Left lung (tissue), 4 donors: ENCODE measurements at regions not wholly inside any gene's neighbourhood (a gene's known extent, or its start where the extent isn't known, plus 50 kb on each side); places are given as distances from the start of the nearest gene placed in this dataset.

ENCODE experiments used
- ATAC-seq: fragments of 200-7000 bp; cut with Tn5 transposase; one replicate; pipeline ENCODE4 v1.9.1; 2020; ENCODE audit warnings: moderate library complexity
- DNase-seq, 4 donors: peaks; one replicate each; pipeline ENCODE4 v3.0.0-alpha.2; 2013 to 2020
- H3K27ac ChIP-seq, 2 donors: fragments of 200-600 bp; sonication (generic) in 1 of 2; one replicate each; pipeline versions ENCODE4 v1.5.0 to v1.8.0; 2020 to 2021
- H3K27me3 ChIP-seq, 2 donors: fragments of 200-600 bp; sonication (generic) in 1 of 2; one replicate each; pipeline versions ENCODE4 v1.5.0 to v1.8.0; 2020 to 2021
- H3K36me3 ChIP-seq, 2 donors: fragments of 200-600 bp; sonication (generic) in 1 of 2; one replicate each; pipeline versions ENCODE4 v1.5.0 to v1.8.0; 2020 to 2021
- H3K4me1 ChIP-seq, 2 donors: fragments of 200-600 bp; one replicate each; pipeline ENCODE4 v1.8.0; 2021
- H3K4me3 ChIP-seq, 2 donors: fragments of 200-600 bp; sonication (generic) in 1 of 2; one replicate each; pipeline versions ENCODE4 v1.5.0 to v1.8.0; 2020 to 2021; ENCODE audit warnings: mild to moderate bottlenecking in 1 of 2
- H3K9me3 ChIP-seq, 2 donors: fragments of 200-600 bp; sonication (generic) in 1 of 2; one replicate each; pipeline versions ENCODE4 v1.5.0 to v1.8.0; 2020 to 2021
- CTCF ChIP-seq, 2 donors: fragments of 200-600 bp; sonication (generic) in 1 of 2; IDR thresholded peaks; one replicate each; pipeline versions ENCODE4 v1.5.0 to v1.8.0; 2021; ENCODE audit warnings: antibody characterized with exemption in 2 of 2
- intact Hi-C, 2 donors: fragments of 100-400 bp; cut with DNase I; formaldehyde crosslinking; loops; one replicate each; pipeline versions ENCODE4 v1.11.2 to v1.14.2; 2022
- donor health status: DM: no; HTN: yes; CAD: no.
- donor health status: DM: no; HTN: no; CAD: no.

GRCh38 chr5:74094782-74095108, 468.7 kb downstream of the ARHGEF28 start:
- H3K36me3 ChIP-seq = no peaks in the 10 kb centered on the region
- no peak overlapping the region for H3K27ac ChIP-seq
- no peak overlapping the region for H3K4me3 ChIP-seq
- ATAC-seq (no peak), DNase-seq (no peak)
- H3K27me3 ChIP-seq = no peaks in the 10 kb centered on the region
- no peak for TF ChIP-seq CTCF (IDR thresholded peaks at IDR 0.05)
- peaks cover 0 to 5% of the 10 kb centered on the region in 2 donors for H3K9me3 ChIP-seq
- H3K4me1 ChIP-seq = no peaks in the 10 kb centered on the region
- intact Hi-C loops = no loop called here

- Histone ChIP-seq H3K4me3 (no peak overlapping the region), H3K27me3 (no peaks in the 10 kb centered on the region), H3K36me3 (no peaks in the 10 kb centered on the region), H3K27ac (no peak overlapping the region), H3K4me1 (no peaks in the 10 kb centered on the region), H3K9me3 (no peaks in the 10 kb centered on the region)
- no peak for TF ChIP-seq CTCF (IDR thresholded peaks at IDR 0.05)
- DNase-seq = no peak
- ATAC-seq = no peak
- intact Hi-C loops = no loop called here
Observed at GRCh38 chr5:74094096-74094781, 468.2 kb downstream of the ARHGEF28 start.

GRCh38 chr5:74093561-74093960, 467.6 kb downstream of the ARHGEF28 start:
- Histone ChIP-seq H3K27ac (no peak overlapping the region), H3K4me1 (no peaks in the 10 kb centered on the region), H3K27me3 (no peaks in the 10 kb centered on the region), H3K4me3 (no peak overlapping the region), H3K9me3 (no peaks in the 10 kb centered on the region), H3K36me3 (no peaks in the 10 kb centered on the region)
- no peak for TF ChIP-seq CTCF (IDR thresholded peaks at IDR 0.05)
- ATAC-seq (no peak), DNase-seq (no peak)
- intact Hi-C loops = no loop called here

GRCh38 chr5:74092766-74093165, 466.8 kb downstream of the ARHGEF28 start:
- no peaks in the 10 kb centered on the region for H3K4me1 ChIP-seq
- DNase-seq = no peak
- ATAC-seq = no peak
- TF ChIP-seq CTCF (IDR thresholded peaks at IDR 0.05) = no peak
- no peak overlapping the region for H3K27ac ChIP-seq
- H3K36me3 ChIP-seq = no peaks in the 10 kb centered on the region
- no peak overlapping the region for H3K4me3 ChIP-seq
- intact Hi-C loops = no loop called here
- no peaks in the 10 kb centered on the region for H3K9me3 ChIP-seq
- H3K27me3 ChIP-seq = no peaks in the 10 kb centered on the region

GRCh38 chr5:74085782-74086181, 459.8 kb downstream of the ARHGEF28 start:
- intact Hi-C loops = no loop called here
- Histone ChIP-seq H3K4me3 (no peak overlapping the region), H3K9me3 (no peaks in the 10 kb centered on the region), H3K27me3 (no peaks in the 10 kb centered on the region), H3K27ac (no peak overlapping the region), H3K4me1 (no peaks in the 10 kb centered on the region), H3K36me3 (no peaks in the 10 kb centered on the region)
- DNase-seq = peak in 1 of 4 donors; percentile 51
- ATAC-seq = peak; percentile 89
- no peak for TF ChIP-seq CTCF (IDR thresholded peaks at IDR 0.05)
